K562 (cell line): ENCODE measurements at regions not wholly inside any gene's neighbourhood (a gene's known extent, or its start where the extent isn't known, plus 50 kb on each side); places are given as distances from the start of the nearest gene placed in this dataset.

Source experiments
- GABPA ChIP-seq: fragments of 200-800 bp; sonication (Bioruptor generic); conservative IDR thresholded peaks from 2 replicates; pipeline ENCODE4 v1.6.1; 2016; ENCODE audit warnings: low read depth, missing genetic modification characterization, missing compliant biosample characterization
- NFE2 ChIP-seq: IDR thresholded peaks from 2 replicates; pipeline ENCODE4 v1.6.1; 2014; ENCODE audit warnings: antibody characterized with exemption, low read depth
- POLR2A ChIP-seq: fragments of 450-650 bp; conservative IDR thresholded peaks from 2 replicates; pipeline ENCODE4 v1.6.1; 2016
- RHOXF2B ChIP-seq: fragments of 250-450 bp; sonication (Bioruptor Pico); conservative IDR thresholded peaks from 2 replicates; pipeline ENCODE4 v1.5.1; 2021
- SREBF1 ChIP-seq: fragments of 150-350 bp; IDR thresholded peaks from 2 replicates; pipeline ENCODE4 v1.6.1; 2014; ENCODE audit warnings: antibody characterized with exemption, low read depth, low read length, borderline replicate concordance
- SREBF2 ChIP-seq: sonication (generic); formaldehyde crosslinking; IDR thresholded peaks from 2 replicates; pipeline ENCODE4 v1.4.0; 2020; ENCODE audit warnings: mild to moderate bottlenecking, missing genetic modification reagents
- ZNF282 ChIP-seq: sonication (generic); formaldehyde crosslinking; IDR thresholded peaks from 2 replicates; pipeline ENCODE4 v1.8.1; 2023; ENCODE audit warnings: missing genetic modification reagents
- TF ChIP-seq, protein P1 (sequence below), 2 experiments: fragments of 450-650 bp in 1 of 2; sonication (generic) in 1 of 2; formaldehyde crosslinking in 1 of 2; IDR thresholded peaks; 2 replicates each; pipeline versions ENCODE4 v1.7.1 to v1.9.0; 2016 to 2022; ENCODE audit warnings: inconsistent platforms in 1 of 2, mild to moderate bottlenecking in 1 of 2, missing genetic modification reagents in 1 of 2
- TF ChIP-seq, protein P2 (sequence below): sonication (generic); formaldehyde crosslinking; IDR thresholded peaks from 2 replicates; pipeline ENCODE4 v1.9.0; 2022; ENCODE audit warnings: mild to moderate bottlenecking, missing genetic modification reagents

DNA sequence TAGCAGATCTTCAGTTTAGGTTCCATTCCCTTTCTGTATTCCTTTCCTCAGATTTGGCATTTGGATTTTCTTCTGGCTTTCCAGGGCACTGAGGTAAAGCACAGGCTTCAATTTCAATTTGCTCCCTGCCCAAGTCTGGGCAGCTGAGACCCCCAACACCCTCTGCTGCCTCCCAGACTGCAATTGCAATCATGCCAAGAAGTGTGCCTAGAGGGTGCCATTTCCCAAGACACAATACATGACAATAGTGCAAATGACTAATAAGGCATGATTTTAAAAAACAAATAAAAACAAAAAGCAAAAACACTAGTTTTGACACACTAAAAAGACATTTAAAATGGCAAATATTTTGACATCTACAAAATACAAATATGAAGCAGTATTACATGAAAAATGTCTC lies 364.8 kb downstream of the EPM2A start:
- TF ChIP-seq, protein P1, sequence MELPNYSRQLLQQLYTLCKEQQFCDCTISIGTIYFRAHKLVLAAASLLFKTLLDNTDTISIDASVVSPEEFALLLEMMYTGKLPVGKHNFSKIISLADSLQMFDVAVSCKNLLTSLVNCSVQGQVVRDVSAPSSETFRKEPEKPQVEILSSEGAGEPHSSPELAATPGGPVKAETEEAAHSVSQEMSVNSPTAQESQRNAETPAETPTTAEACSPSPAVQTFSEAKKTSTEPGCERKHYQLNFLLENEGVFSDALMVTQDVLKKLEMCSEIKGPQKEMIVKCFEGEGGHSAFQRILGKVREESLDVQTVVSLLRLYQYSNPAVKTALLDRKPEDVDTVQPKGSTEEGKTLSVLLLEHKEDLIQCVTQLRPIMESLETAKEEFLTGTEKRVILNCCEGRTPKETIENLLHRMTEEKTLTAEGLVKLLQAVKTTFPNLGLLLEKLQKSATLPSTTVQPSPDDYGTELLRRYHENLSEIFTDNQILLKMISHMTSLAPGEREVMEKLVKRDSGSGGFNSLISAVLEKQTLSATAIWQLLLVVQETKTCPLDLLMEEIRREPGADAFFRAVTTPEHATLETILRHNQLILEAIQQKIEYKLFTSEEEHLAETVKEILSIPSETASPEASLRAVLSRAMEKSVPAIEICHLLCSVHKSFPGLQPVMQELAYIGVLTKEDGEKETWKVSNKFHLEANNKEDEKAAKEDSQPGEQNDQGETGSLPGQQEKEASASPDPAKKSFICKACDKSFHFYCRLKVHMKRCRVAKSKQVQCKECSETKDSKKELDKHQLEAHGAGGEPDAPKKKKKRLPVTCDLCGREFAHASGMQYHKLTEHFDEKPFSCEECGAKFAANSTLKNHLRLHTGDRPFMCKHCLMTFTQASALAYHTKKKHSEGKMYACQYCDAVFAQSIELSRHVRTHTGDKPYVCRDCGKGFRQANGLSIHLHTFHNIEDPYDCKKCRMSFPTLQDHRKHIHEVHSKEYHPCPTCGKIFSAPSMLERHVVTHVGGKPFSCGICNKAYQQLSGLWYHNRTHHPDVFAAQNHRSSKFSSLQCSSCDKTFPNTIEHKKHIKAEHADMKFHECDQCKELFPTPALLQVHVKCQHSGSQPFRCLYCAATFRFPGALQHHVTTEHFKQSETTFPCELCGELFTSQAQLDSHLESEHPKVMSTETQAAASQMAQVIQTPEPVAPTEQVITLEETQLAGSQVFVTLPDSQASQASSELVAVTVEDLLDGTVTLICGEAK (IDR thresholded peaks at IDR 0.05) = no peak
- TF ChIP-seq, protein P1 (CRISPR knock-in tag; IDR thresholded peaks at IDR 0.05) = no peak
- TF ChIP-seq SREBF1 = no peak
- TF ChIP-seq, protein P2, sequence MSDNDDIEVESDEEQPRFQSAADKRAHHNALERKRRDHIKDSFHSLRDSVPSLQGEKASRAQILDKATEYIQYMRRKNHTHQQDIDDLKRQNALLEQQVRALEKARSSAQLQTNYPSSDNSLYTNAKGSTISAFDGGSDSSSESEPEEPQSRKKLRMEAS (CRISPR knock-in tag) = no peak
- TF ChIP-seq RHOXF2B (CRISPR knock-in tag) = no peak
- TF ChIP-seq GABPA (tag) = no peak
- TF ChIP-seq SREBF2 (CRISPR knock-in tag) = no peak
- no peak for TF ChIP-seq NFE2
- no peak for TF ChIP-seq POLR2A
- TF ChIP-seq ZNF282 (CRISPR knock-in tag) = no peak
